NAMALWA (cell line): ENCODE measurements at regions not wholly inside any gene's neighbourhood (a gene's known extent, or its start where the extent isn't known, plus 50 kb on each side); places are given as distances from the start of the nearest gene placed in this dataset.
"Not testable (repeated sequence)": the region's sequence is repeated elsewhere in the genome, so short reads cannot be mapped to it uniquely, and the experiment has no call there.

Experiments
- DNase-seq: peaks from one replicate; pipeline ENCODE4 v3.0.0-alpha.2; 2015; ENCODE audit warnings: low spot score

- DNase-seq = no peak
These were observed 112.5 kb upstream of the PAXBP1 start for GRCh38 chr21:32884062-32884461.

DNA sequence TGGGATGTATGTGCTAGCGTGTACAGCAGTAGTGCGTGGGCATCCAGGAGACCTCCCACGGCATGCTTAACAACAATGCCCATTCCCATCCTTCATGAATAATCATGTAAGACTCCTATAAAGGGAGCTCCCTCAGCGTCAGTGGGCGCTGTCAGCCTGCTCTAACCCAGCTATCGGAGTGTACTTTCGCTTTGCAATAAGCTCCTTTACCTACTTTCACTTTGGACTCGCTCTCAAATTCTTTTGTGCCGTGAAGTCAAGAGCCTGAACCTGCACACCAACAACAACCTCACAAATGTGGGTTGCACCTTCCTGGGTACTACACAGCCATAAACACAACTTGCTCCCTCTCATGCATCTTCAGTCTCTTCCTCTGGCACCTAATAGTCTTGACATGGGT lies 114.8 kb upstream of the PAXBP1 start:
- no peak for DNase-seq

- no peak for DNase-seq
These were observed 115.5 kb upstream of the PAXBP1 start for GRCh38 chr21:32887026-32887425.

GRCh38 chr21:32888971-32889370 lies 117.4 kb upstream of the PAXBP1 start:
- DNase-seq = no peak

- no peak for DNase-seq
These were observed 118.0 kb upstream of the PAXBP1 start for GRCh38 chr21:32889596-32889995.

- DNase-seq = no peak
These were observed 122.8 kb upstream of the PAXBP1 start for GRCh38 chr21:32894321-32894720.

DNA sequence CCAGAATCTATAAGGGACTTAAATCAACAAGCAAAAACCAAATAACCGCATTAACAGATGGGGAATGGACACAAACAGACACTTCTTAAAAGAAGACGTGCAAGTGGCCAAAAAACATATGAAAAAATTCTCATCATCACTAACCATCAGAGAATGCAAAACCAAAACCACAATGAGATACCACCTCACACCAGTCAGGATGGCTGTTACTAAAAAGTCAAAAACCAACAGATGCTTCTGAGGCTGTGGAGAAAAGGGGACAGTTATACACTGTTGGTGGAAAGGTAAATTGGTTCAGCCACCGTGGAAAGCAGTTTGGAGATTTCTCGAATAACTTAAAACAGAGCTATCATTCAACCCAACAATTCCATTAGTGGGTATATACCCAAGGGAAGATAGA lies 124.9 kb upstream of the OLIG2 start:
- DNase-seq = no peak

GRCh38 chr21:32907521-32907920 lies 118.2 kb upstream of the OLIG2 start:
- DNase-seq = no peak

- DNase-seq = no peak
These were observed 117.2 kb upstream of the OLIG2 start for GRCh38 chr21:32908534-32908933.

DNA sequence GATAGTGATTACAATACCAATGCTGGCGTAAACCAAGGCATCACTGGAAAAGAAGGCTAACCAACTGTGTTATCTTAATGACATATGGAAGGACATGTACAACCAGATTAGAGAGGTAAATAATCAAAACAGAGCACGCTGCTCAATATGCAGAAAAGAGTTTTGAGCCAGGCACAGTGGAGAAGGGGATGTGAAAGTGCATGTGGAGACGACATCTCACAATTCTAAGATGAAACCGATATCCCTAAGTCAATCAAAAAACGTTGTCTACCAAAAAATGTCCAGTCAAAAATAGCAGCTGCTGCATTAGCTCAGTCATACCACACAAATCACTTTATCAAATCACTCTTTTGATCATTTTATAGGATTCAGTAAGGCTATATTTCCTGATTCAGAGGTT lies 116.3 kb upstream of the OLIG2 start:
- DNase-seq = no peak

DNA sequence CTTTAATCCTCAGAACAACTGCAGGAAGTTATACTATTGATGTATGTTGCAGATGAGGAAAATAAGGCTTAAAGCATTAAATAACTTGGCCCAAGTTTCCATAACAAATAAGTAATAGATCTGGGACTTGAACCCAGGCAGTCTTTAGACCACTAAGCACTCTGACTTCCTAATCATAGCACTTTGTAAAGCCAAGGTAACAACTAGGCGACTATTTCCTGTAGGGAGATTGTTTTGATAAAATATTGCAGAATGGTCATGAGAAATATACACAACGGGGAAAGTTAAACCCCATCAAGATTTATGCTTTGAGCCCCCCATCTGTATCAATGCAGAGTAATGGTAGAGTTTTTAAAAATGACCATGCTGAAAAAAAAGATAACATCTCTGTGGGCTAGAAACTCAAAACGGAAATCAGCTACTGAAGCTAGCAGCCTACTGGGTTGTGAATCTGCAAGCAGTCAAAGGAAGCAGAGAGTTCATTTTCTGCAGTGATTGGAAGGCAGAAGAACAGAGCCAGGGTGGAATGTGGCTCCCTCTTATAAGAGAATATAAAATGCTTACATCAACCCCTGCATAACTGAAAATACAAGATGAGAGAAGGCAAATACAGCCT lies 111.2 kb upstream of the OLIG2 start:
- DNase-seq = no peak

- no peak for DNase-seq
These were observed 110.6 kb upstream of the OLIG2 start for GRCh38 chr21:32915099-32915498.

DNA sequence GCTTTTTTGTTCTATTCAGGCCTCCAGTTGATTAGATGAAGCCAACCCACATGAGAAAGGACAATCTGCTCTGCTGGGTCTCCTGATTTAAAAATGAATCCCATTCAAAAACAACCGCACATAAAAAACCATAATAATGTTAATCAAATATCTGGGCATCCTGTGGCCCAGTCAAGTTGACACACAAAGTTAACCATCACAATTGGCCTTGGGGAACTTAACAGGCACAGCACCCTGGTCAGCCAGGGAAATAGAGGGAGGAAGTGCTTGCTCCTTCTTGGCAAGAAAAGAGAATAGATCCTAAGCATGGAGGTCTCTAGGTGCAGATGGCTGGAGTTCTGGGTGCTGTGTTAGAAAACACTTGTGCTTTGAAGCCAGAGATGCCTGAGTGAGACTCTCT lies 109.6 kb upstream of the OLIG2 start:
- DNase-seq = no peak

DNA sequence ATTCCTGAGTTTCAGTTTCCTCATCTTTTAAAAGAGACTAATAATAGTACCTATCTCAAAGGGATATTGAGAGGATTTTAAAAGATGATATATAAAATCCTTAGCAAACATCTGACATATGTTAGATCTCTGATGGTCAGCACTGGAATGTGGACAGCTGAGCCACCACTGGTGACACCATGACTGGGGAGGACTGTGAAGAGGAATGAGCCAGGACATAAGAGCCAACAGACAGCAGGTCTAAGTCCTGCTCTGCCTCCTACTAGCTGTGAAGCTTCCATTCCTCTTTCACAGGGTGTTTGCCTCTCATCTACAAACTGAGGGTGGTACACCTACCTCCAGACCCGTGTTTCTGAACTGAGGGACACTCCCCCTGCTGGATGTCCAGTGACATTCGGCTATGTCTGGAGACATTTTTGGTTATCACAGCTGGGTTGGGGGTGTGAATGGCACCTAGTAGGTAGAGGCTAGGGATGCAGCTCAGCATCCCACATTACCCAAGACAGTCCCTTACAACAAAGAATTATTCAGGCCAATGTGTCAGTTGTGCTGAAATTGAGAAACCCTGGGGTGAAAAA lies 109.1 kb upstream of the OLIG2 start:
- DNase-seq = peak; percentile 55

DNA sequence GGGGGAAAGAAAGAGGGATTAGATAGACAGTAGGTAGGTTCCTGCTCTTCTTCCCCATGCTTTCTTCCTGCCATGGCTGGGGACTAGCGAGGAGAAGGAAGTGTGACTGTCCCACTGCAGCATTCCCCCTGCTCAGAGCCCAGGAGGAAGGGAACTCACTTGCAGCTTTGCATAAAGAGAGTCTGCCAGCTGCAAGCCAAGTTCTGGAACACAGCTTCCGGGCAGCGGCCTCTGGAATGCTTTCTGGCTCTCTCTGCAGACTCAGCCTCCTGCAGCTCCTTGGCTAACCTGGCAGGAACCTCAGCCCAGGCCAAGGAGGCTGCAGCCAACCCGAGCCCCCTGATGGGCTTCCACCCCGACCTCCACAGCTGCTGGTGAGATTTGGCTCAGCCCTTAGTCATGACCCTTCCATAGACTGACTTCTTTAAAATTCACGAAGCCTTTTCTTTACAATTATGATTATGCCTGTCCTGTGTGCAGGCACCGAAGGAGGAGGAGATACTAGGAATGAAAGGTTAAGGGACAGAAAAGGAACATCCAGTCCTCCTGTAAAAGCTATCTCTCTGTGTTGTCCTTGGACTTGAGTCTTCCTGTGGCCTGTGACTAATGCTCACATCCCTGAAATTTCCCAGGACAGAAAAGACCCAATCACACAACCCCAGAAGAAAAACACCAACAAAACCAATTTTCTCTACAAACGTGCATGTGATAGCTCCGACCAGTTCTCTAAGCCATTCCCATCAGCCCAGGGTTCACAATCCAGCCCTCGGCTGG lies 108.2 kb upstream of the OLIG2 start:
- DNase-seq = no peak

- no peak for DNase-seq
These were observed 107.1 kb upstream of the OLIG2 start for GRCh38 chr21:32918478-32919120.

- no peak for DNase-seq
These were observed 105.3 kb upstream of the OLIG2 start for GRCh38 chr21:32920474-32920873.

- DNase-seq = peak; percentile 52
These were observed 104.0 kb upstream of the OLIG2 start for GRCh38 chr21:32921632-32922230.

- no peak for DNase-seq
These were observed 100.6 kb upstream of the OLIG2 start for GRCh38 chr21:32925098-32925497.

DNA sequence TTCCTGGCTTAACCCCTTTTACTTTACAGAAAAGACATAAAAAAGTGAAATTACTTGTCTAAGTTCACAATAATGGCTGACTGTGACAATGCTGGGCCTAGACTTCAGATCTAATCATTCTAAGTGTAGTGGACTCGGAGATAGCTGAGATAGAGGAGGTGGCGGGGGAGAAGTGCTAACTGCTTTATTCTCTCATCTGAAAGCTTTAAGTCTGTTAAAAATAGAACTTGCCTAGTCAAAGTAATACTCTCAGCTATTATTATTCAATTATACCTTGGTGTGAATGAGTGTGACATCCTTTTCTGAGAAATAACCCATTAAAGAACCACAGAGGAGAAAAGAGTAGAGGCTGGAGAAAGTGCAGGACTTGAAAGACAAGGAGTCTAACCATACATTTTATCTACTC lies 96.1 kb upstream of the OLIG2 start:
- no peak for DNase-seq

DNA sequence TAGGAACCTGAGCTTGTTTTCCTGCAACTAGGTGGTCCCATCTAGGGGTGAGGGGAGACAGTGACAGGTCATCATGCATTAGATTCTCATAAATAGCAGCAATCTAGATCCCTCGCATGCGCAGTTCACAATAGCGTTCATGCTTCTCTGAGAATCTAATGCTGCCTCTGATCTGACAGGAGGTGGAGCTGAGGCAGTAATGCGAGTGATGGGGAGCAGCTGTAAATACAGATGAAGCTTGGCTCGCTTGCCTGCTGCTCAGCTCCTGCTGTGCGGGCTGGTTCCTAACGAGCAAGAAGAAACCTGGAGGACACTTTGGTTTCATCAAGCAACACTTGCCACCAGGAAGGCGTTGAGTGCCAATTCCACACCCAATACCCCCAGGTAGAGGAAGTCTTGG lies 95.1 kb upstream of the OLIG2 start:
- no peak for DNase-seq

DNA sequence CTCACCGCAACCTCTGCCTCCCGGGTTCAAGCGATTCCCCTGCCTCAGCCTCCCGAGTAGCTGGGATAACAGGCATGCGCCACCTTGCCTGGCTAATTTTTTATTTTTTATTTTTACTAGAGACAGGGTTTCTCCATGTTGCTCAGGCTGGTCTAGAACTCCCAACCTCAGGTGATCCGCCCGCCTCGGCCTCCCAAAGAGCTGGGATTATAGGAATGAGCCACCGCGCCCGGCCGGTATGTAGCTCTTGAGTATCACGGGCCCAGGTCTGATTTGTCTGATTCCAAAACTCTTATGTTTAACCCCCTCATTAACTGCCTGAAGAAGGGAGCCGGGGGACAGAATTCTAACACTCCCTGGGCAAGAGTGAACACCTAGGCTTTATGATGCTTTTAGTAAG lies 91.7 kb upstream of the OLIG2 start:
- not testable (repeated sequence) for DNase-seq

DNA sequence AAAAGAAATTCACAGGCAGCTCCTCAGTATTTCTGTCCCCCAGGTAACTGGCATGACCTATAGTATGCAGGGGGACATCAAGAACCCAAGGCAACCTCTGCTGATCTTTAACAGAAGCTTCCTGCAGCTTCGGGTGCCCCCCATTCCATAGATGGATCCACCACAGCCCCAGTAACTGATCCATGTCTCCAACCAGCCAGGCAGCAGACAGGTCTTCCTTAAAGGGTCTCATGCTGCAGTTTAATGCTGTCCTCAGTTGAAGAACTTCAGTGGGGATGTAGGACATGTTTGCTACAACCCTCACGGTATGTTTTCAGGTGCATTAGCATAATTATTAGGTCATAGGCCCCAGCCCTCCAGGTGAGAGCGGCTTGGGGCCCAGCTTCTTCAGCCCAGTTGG lies 90.9 kb upstream of the OLIG2 start:
- DNase-seq = no peak
